HT1080 (cell line): ENCODE measurements at regions not wholly inside any gene's neighbourhood (a gene's known extent, or its start where the extent isn't known, plus 50 kb on each side); places are given as distances from the start of the nearest gene placed in this dataset.
A peak's percentile ranks its signal among the peaks of the same experiment; 100 is the strongest.

Source experiments
- DNase-seq: peaks from one replicate; pipeline ENCODE4 v3.0.0-alpha.2; 2015; ENCODE audit warnings: low read depth

DNA sequence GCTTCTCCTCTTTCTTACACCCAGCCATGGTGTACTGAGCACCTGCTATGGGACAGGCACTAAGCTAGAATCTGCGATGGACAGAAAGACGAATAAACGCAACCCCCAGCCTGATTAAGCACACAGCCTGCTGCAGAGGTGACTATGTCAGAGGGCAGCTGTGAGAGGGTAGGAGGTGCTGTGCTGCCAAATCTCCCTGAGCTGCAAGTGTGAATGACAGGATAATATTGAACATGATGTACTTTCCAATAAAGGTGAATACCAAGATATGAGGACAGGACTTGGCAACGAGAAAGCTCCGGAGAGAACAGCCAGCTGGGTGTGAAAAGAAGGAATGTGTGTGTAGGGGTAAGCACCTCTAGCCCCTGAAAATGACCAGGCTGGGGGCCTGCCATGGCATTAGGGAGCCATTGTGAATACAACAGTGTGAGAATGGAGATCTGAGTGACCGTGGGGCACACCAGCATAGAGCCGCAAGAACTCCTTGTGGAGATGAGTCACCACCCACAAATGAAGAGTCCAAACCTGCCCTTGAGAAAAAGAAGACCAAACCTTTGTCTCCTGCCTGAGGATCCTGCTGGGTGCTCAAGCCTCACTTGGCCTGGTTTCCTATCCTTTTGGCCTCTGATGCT, 83.0 kb upstream of the ATF3 start:
- DNase-seq, result peak; percentile 50

DNA sequence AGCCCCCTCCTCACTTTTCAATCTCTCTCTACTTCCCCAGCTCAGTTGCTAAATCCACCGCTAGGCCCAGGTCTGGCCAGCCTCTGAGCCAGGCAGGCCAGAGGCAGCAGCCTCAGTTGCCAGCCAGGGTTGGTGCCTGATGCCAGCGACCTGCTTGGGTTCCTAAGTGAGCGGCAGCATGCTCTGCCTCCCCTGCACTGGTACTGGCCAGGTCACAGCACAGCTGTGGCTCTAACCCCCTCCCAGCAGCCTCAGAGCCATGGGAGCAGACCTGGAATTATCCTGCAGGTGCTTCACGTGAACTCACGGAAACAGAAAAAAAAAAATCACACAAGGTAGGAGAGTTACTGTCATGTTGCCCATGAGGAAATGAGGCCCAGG, 82.5 kb upstream of the ATF3 start:
- DNase-seq, result no peak

DNA sequence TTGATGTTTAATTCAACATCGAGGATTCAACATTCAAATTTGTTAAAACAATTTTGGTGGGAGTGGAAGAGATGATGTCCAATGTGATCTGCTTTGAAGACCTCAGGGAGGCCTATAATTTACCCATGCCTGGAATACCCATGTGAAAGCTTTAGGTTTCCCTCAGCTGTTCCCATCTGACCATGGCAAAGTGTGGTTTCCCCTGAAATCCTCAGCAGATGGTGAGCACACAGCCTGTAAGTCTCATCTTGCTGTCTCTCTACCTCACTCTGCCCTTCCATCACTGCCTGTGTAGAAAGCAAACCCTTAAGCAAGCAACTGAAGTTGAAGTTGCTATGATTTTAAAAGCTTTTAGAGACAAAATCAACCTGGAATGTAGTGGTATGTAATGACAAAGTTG, 80.1 kb upstream of the ATF3 start:
- no peak for DNase-seq

DNA sequence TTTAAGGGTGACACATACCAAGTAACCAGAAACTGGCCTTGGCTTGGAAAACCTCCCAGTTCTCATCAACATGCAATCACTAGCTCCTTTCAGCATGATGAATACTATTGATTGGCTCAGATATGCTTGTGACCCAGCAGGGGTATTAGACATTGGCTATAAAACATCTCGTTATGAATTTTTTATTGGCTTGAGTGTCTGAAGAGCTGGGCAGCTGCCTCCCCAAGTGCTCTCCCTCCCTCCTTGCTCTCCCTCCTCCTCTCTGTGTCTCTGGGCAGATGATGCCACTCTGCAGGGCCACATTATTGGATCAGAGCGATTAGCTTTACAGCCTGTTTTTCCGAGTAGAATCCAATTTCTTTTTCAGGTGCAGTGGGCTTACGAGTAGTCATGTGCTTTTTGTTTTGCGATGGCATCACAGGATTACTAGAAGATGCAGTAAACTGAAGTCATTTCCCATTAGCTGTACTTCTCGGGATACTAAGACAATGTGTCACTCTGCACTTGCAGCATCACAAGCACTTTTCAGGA, 79.3 kb upstream of the ATF3 start:
- DNase-seq, result peak; percentile 46

DNA sequence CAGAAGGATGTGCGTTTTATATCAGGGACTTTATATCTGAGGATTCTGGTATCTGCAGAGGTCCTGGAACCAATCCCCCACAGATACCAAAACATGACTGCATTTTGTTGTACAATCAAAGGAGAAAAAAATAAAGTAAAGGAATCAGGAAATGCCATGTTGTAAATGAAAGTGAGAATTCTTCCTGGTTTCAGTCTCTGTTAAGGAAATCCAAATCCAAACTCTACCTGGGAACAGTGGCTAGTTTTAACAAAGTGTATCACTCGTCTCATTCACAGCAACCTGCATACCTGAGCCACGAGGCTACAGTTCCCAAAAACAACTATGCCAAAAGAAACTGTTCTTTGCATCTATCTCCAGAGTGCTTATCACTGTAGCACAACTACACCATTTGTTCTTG, 77.3 kb upstream of the ATF3 start:
- no peak for DNase-seq

DNA sequence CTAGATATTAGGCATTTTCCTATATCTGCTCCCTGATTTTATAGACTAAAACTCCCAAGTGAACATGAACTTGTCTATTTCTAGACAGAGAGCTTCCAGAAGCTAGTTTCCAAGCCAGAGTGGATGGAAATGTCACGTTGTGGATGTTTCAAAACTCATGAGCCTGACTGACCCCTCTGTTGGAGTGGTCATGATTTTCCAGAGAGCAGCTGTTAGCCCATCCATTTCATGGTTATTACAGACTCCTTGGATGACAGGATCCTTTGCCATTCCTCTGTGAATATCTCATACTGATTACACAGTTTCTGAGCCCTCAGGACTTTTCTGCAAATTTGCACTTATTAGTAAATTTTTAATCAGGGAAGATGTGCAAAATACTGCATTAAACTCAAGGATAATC, 76.8 kb upstream of the ATF3 start:
- DNase-seq, result no peak

DNA sequence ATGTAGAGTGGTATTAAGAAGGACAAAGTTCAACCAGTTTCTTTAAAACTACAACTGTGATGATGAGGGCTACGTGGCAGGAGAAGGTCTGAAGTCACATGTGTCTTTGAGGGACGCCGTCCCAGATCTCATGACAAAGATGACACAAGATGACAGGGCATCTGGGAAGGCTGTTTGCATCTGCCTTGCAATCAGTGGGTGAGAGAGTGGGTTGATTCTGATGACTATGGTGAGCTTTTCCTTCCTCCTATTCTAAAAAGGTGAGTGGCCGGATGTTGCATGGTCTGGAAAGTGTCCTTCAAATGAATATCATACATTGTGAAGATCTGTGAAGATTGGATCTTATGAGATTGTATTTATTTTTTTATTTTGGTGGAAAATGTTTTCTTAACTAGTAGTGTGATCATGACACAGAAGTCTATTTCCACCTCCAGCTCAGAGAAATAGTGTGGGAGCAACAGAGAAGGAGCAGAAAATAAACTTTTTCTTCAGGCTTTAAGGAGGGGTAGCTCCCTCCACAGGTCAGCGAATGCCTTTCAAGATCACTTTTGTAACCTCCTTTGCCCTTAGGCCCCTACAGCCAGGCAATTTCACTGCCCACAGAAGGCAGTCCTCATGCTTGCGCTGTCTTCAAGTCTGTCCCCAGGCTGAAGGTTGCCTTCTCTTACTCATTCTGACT, 76.0 kb upstream of the ATF3 start:
- no peak for DNase-seq

DNA sequence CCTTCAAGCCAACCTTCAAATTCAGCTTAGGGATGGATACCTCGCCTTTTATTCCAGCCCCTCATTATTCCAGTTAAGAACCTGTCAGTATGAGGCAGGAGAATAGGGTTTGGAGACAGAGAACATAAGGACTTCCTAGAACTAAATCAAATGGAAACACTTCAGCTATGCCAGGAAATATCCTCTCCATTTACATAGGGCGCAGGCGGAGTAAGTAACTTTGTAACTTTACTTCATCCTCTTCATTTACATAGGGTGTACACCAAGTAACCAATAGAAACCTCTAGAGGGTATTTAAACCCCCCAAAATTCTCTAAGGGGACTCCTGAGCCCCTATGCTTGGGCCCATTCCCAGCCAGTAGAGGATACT, 75.4 kb upstream of the ATF3 start:
- no peak for DNase-seq

DNA sequence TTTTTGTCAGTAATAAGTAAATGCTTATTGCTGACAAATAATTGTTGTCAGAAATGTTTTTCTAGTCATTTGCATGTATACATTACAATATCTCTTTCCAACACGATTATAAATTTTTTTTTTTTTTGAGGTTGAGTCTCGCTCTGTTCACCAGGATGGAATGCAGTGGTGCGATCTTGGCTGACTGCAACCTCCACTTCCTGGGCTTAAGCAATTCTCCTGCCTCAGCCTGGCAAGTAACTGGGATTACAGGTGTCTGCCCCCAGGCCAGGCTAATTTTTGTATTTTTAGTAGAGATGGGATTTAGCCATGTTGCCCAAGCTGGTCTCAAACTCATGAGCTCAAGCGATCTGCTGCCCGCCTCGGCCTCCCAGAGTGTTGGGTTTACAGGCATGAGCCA, 72.0 kb upstream of the ATF3 start:
- DNase-seq, result no peak

DNA sequence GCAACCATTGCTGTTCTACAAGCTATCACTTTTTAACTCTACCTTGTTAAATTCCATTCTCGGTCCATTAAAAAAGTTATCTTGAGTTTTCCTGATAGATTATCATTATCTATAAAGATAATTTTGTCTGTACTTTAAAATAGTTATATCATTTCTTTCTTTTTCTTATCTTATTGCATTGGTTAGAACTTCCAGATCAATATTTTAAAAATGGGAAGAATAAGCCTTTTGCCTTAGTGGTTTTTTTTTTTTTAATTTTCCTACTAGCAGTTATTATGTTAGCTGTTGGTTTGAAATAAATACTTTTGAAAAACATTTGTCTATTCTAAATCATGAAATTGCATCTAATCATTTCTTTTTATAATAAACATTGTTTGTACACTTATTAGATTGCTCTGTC, 71.0 kb upstream of the ATF3 start:
- no peak for DNase-seq

DNA sequence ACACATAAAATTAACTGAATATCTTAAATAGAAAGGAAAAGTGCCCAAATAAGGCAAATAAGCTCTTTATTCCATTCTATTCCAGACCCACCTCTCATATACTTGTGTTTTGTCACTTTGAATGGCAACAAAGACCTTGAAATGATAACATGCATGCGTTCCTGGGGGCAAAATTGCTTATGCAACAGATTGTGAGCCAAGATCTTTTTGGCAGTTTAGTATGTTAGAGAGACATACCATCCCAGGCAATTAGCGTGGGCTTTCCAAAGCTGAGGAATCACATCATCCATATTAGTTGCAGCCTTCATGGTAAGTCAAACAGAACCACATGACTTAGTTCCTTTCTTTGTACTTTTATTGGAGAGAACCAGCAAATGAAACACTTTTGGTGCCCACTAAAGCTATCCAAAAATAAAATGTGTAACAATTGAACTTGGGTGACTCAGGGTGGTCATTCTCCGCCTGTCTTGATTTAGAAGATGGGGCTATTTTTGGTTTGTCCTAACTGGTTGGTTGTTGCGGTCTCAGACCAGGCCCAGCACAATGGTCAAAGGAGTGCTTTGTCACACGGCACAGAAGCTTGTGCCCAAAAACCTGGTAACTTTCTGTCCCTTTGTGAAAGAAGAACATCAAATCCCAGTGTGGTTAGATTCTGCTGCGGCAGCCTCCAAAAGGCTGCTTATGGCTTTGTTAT, 68.7 kb upstream of the ATF3 start:
- no peak for DNase-seq

DNA sequence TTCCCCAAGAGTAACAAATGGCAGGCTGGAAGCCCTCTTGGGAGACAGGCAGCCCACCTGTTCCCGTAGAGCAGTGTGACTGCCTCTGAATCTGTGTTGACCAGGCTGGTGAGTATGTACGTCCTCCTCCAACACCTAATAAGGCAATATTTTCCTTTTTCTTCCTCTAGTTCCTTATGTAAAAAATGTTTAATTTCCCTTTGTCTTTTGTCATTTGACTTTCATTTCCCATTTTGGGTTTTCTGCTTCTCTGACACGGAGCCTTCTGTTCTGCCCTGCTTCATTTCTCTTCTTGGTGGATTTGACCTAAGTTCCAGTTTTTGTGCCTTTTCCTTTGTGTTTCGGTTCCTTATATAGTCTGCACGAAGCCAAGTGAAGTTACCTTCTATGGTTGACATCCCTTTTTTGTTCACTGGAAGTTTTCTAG, 65.8 kb upstream of the ATF3 start:
- no peak for DNase-seq

DNA sequence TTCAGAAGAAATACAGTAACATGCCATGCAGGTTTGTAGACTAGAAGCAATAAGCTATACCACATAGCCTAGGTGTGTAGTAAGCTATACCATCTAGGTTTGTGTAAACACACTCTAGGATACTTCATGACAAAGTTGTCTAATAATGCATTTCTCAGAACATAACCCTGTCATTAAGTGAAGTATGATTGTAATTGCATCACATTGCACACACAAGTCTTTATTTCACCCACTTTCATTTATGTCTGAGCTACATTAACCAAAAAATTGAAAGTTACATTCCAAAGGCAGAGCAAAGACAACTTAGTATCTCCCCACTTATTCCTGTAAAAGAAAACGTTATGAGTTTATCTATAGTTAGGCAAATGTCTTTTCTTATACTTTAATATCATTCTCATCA, 64.5 kb upstream of the ATF3 start:
- no peak for DNase-seq

DNA sequence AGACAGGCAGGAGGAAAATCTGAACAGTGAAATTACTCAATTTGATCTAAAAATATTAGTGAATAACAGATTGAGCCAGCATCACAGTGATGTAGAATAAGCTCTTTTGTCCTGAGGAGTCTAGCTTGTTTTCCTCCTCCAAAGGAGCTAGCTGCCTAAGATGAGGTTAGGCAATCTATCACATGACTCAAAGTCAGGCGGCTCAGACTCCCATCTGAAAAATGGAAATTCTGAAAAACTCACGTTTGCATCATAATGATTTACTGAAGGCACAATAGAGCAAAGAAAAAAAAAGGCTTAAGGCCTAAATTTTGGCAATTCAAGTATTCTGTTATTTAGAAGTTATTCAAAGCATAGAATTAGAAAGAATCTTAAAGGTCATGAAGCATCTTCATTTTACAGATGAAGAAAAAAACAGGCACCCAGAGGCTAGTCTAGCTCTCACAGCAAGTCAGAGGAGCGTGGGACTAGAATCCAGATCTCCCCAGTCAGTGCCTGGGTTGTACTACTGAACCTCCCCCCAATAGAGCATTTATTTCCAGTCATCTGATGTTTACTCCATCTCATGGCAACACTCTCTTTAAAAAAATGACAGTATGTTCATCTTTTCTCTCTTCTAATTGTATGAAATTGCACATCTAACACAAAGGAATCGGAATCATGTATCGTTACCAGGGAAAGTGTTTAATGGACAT, 62.5 kb upstream of the ATF3 start:
- no peak for DNase-seq

DNA sequence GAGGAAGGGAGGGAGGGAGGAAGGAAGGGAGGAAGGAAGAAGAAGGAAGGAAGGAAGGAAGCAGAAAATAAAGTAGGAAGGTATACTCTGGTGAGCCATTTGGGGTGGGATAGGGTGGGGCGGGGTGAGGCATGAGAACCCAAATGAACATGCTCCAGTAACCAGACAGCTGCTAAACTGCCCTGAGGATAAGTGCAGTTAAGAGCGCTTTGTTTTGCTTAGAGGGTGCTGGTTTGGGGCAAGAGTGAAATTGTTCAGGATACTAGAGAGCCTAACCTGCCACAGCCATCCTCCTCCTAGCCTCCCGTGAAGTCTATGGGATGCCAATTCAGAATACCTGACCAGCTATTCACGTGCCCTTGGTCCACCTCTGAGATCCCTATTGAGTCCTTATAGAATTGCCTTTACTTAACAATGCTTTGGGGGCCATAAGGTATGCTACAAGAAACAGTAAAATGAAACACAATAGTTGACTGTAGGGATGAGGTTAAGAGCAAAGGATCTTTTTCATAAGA, 59.0 kb upstream of the ATF3 start:
- no peak for DNase-seq

DNA sequence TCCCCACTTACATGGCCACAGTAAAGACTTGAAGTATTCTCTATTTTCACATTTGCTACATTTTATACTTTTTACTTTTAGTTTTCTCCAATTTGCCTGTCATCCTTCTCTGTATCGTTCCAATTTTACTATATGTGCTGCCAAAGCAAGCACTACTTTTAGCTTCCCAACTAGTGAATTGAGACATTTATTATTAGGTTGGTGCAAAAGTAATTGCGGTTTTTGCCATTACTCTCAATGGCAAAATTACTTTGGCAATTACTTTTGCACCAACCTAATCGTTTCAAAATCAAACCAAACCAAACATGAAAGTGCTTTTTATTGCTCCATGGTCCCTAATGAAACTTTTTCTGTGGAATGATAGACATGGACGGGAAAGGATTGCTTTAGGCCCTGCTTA, 56.6 kb upstream of the ATF3 start:
- DNase-seq, result no peak

DNA sequence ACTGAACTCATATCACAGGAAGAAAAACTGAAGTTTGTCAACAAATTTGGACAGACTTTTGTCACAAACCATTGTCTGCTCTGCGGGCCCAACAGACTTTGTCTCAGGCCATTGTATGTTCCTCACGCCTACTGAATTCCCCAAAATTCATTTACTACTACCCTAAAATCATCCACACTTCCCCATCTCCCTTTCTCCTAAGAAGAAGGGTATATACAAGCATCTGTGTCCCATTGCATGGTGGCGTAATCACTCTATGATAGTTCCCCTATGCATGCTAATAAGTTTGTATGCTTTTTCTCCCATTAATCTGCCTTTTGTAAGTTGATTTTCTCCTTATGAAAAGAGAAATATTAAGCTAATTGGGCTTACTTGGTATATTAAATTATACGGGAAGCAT, 54.9 kb upstream of the ATF3 start:
- DNase-seq, result no peak

DNA sequence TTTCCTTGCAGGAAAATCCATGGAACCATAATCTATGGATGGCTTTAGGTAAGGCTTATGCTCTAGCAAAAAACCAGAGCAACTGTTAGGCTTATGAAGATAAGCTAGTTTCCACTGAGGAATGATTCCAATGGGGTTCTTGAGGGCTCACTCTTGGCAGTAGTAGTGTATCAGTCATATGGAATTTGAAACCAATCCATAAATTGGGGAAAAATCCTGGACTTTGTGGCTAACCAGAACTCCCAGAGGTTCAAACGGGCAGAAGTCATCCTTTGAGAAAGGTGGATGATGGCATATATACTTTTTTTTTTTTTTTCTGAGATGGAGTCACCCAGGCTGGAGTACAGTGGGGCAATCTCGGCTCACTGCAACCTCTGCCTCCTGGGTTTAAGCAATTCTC, 54.2 kb upstream of the ATF3 start:
- DNase-seq, result peak; percentile 33

DNA sequence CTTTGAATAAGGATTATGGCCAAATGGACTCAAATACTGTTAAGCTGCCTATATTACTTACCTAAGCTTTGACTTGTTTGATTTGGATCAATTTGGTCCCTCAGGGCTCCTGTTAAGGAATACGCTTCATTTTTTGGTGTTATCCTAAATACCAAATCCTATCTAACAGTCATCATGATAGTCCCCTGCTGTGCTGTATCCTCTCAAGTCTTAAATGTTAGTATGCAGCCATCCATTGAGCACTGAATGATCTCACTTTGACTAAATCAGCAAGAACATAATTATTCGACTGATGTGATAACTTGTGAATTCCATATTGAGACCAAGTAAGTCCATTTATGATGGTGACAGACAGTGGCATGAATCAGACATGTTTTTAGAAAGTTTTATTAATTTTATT, 53.1 kb upstream of the ATF3 start:
- no peak for DNase-seq

DNA sequence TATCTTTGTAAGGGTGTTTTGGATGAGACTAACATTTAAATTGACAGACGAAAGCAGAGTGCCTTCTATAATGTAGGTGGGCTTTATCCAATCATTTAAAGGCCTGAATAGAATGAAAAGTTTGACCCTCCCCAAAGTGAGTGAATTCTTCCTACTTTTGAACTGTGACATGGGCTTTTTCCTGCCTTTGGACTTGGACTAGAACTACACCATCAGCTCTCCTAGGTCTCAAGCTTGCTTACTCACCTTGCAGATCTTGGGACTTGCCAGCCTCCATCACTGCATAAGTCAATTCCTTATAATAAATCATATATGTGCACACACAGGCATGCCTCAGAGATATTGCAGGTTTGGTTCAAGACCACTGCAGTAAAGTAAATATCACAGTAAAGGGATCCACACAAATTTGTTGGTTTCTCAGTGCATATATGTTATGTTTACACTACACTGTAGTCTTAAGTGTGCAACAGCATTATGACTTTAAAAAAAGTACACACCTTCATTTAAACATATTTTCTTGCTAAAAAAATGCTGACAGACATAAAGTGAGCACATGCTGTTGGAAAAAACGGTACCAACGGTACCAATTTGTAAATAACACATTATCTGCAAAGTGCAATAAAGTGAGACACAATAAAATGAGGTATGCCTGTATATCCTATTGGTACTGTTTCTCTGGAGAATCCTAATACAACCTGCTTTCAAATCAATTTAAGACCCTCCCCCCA, 51.6 kb upstream of the ATF3 start:
- DNase-seq, result no peak
